PC-9 (cell line): ENCODE measurements at regions not wholly inside any gene's neighbourhood (a gene's known extent, or its start where the extent isn't known, plus 50 kb on each side); places are given as distances from the start of the nearest gene placed in this dataset.
"Not testable (repeated sequence)": the region's sequence is repeated elsewhere in the genome, so short reads cannot be mapped to it uniquely, and the experiment has no call there.

ENCODE experiments used
- EZH2 ChIP-seq: fragments of 200-600 bp; sonication (generic); IDR thresholded peaks from 2 replicates; pipeline ENCODE4 v1.8.0; 2017; ENCODE audit warnings: antibody characterized with exemption, low read depth
- TF ChIP-seq, protein P1 (sequence below): fragments of 200-600 bp; sonication (generic); conservative IDR thresholded peaks from 2 replicates; pipeline ENCODE4 v1.6.1; 2017; ENCODE audit warnings: mixed run types, antibody characterized with exemption, mild to moderate bottlenecking, moderate library complexity

DNA sequence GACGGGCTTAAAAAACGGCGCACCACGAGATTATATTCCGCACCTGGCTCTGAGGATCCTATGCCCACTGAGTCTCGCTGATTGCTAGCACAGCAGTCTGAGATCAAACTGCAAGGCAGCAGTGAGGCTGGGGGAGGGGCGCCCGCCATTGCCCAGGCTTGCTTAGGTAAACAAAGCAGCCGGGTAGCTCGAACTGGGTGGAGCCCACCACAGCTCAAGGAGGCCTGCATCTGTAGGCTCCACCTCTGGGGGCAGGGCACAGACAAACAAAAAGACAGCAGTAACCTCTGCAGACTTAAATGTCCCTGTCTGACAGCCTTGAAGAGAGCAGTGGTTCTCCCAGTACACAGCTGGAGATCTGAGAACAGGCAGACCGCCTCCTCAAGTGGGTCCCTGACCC lies 725.6 kb downstream of the NUP35 start:
- TF ChIP-seq, protein P1, sequence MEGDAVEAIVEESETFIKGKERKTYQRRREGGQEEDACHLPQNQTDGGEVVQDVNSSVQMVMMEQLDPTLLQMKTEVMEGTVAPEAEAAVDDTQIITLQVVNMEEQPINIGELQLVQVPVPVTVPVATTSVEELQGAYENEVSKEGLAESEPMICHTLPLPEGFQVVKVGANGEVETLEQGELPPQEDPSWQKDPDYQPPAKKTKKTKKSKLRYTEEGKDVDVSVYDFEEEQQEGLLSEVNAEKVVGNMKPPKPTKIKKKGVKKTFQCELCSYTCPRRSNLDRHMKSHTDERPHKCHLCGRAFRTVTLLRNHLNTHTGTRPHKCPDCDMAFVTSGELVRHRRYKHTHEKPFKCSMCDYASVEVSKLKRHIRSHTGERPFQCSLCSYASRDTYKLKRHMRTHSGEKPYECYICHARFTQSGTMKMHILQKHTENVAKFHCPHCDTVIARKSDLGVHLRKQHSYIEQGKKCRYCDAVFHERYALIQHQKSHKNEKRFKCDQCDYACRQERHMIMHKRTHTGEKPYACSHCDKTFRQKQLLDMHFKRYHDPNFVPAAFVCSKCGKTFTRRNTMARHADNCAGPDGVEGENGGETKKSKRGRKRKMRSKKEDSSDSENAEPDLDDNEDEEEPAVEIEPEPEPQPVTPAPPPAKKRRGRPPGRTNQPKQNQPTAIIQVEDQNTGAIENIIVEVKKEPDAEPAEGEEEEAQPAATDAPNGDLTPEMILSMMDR = not testable (repeated sequence)
- TF ChIP-seq EZH2 = not testable (repeated sequence)
